8988T (cell line): ENCODE measurements at regions not wholly inside any gene's neighbourhood (a gene's known extent, or its start where the extent isn't known, plus 50 kb on each side); places are given as distances from the start of the nearest gene placed in this dataset.
"Not testable (repeated sequence)": the region's sequence is repeated elsewhere in the genome, so short reads cannot be mapped to it uniquely, and the experiment has no call there.

Experiments
- DNase-seq: peaks from one replicate; pipeline ENCODE4 v3.0.0; 2011

DNA sequence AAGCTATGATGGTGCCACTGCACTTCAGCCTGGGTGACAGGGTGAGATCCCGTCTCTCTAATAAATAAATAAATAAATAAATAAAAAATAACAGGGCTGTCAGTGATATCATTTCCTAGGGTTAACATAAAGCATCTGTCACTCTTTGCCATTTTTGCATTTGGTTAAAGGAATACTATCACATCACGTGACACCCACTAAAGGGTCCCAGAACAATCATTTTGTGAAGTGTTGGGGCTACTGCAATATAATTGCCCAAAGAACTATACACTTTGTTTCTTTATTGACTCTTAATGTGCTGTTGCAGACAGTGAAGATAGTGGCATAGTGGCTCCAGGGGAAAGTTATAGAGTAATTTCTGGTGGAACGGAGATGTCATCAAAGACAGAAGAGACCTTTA is 176.5 kb upstream of the MMS22L start:
- no peak for DNase-seq

DNA sequence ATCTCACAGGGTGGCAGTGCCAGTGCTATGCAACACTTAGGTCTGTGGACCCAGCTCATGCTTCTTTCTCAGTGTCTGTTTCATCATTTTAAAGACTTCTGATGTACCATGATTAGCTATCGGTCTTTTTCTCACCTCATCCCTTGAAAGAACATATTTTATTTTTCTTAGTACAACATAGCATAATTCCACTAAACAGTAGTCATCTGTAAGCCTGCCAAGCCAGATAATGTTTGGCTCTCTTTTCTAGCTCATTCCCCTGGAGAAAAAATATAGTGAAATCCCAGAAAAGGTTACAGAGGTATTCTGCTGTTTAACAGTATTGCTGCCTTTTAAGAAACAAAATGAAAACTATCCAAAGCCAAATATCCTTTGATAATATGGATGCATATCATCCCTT is 177.0 kb upstream of the MMS22L start:
- no peak for DNase-seq

DNA sequence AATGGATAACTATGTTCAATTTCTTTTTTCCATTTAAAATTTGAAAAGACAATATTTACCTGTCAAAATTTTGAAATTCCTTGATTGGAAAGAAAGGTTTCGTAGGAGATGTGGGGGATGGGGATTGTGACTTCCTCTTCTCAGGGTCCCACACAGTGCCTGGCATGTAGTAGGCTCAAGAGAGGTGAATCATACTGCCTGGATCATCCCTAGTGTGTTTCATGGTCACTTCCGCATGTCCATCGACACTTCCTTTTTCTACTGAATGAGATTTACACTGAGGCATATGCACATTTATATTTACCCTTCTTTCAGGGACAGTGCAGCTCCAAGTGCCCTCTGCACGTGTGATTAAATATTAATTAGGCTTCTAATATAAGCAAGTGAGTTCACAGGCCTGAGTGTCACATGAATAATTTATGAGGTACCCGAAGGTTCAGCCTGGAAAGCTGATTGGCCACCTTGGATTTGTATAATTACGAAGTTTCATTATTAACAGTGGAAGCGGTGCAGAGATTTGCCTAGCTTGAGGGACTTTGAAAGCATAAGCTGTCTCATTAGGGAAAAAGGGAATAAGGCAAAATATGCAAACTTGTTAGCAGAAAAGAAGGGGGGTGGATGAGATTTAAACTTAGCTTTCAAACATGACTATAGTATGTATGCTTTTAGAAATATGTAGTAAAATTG is 177.5 kb upstream of the MMS22L start:
- DNase-seq: no peak

DNA sequence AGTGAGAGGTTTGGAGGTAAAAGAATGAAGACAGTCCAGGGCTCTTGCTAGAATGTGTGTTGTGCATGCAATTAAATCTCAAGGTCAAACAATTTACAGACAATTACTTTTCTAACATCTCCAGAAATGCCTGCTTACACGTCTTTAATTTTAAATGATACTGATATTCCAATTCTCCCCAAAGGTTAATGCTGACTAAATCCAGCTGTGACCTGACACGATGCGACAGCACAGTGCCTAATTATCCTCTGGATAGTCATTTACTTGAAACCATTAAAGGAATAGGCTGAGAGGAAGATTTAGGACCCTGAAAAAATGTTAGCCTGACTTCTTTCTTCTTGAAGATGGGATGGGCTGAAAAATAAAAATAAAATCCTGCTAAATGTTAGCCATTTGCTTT is 178.2 kb upstream of the MMS22L start:
- no peak for DNase-seq

DNA sequence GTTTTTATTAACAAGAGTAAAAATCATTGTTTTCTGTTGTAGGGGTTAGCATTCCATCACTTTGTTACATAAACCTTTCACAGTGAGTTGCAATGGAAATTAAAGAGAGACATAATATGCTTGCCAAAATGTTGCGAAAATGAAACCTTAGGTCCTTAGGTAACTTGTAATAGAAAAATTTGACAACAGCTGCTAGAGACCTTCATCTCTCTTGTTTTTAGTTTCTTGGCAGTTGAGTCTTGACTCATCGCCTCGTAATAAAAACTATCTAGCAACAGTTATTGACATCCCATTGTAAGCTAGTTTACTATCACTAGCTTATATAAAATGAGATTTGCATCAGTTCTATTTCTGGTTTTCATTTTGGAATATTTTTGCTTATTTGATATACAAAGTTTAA is 179.0 kb upstream of the MMS22L start:
- DNase-seq: no peak

DNA sequence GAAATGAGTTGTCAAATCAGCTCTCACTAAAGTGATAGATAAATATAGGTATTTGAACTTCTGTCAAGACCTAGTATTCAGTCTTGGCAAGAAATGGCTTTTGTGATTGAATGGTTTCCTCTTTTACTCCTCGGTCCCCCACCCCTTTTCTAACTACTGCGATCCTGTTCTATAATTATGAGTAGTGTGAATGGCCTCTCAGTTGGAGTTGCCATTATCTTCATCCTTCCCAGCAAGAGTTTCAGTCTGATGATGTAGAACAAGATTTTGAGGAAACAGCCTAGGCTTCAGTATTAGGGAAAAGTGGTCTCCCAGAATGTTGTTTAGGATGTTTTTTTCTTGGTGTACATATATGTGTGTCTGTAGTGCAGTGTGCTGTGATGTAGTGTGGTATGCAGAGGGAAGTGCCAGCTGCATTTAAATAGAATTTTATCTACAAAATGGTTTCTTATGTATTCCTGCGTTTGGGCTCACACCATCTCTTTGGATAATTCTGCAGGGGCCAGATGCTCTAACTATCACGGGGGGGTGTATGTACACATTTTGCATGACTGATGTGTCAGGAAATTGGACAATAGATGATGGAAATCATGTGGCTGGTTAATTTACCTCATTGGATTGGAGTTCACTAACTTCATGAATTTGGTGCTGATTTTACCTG is 180.1 kb upstream of the MMS22L start:
- no peak for DNase-seq

DNA sequence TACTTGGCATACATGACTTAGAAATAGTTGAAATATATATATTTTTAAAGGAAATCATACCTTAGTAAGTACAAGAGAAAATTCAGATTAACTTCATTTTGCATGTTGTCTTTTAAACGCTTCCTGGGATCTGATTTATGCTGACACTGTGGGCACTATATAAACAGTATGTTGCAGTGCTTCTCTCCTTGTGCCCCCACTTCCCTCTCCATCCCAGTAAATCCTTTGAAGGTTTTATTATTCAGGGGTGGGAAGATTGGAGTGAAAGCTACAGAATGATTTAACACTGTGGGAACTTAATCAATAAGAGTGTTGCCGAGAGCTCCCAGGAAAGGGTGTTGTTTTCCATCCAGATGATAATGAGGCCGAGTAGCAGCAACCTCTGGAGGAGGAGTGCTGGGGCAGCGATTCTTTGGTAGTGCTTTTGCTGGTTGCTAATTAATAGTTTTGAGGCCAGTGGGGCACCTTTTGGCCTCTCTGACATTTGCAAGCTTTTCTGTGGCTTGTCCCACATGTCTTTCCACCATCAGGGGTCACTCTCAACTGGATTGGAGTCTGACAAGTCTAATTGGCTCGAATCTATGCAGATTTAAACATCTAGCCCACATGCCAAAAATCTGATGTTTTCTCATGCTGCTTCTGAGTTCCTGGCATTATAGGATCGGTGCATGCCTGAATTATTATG is 183.0 kb upstream of the MMS22L start:
- DNase-seq: no peak

DNA sequence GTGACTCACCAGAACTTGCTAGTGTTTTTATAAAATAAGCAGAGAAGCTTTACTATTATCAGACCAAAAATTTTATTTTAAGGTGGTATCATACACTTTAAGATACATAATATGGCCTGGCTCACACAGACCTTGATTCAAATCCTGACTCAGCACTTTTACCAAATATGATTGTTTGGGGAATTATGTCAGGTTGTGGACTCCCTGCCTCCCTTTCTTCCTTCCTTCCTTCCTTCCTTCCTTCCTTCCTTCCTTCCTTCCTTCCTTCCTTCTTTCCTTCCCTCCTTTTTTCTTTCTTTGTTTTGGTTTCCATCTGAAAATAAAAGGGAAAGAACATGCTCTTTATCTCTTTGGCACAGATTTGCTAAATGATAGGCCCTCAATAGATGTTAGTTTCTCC is 186.0 kb upstream of the MMS22L start:
- no peak for DNase-seq

DNA sequence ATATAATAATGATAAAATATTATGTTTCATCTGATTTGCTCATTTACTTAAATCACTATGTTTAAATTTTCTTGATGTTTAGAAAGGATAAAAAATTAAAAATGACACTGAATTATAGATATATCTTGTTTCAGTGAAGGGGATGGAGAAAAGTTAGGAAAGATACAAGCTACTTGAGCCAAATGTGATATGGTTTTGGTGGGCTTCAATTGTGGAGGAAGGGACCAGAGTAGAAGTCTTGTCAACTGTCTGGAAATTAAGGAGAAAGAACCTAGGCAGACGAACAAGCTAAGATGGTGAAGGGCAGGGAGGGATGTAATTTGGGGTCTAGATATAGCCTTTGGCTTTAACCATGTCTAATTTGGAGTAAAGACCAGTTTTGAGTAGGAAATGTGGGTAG is 186.4 kb upstream of the MMS22L start:
- no peak for DNase-seq

DNA sequence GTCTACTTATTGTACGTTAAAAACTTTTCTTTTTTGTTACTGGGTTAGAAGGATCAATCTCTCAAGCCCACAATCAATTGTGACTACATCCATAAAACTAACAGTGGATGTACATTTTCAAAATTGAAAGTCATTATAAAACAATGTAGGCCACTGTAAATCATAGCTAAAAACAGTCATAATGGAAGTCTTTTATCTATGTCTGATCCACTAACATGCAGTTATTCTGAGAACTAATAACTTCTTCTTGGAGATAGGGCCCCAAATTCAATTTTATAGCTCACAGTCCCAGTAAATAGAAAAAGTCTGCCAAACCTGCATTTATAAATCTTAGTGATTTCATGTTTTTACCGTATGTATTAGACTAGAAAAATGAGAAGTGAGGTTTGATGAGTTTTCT is 187.3 kb upstream of the MMS22L start:
- no peak for DNase-seq

DNA sequence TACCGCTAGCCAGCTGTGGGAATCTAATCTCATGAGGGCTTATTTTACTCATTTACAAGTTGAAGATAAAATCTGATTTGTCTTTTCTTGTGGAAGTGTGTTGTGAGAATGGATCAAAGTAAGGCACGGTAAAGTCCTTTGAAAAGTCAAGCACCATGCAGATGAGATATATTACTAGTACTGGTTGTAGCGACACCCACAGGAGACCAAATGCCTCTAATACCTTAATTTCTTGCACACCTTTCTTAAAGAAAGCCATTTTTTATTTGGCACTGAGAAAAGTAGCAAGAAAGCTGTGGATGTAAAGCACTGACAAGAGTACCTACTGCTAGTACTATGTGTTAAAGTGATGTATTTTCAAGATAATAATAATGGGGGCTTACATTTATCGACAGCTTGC is 191.0 kb upstream of the MMS22L start:
- DNase-seq: no peak

DNA sequence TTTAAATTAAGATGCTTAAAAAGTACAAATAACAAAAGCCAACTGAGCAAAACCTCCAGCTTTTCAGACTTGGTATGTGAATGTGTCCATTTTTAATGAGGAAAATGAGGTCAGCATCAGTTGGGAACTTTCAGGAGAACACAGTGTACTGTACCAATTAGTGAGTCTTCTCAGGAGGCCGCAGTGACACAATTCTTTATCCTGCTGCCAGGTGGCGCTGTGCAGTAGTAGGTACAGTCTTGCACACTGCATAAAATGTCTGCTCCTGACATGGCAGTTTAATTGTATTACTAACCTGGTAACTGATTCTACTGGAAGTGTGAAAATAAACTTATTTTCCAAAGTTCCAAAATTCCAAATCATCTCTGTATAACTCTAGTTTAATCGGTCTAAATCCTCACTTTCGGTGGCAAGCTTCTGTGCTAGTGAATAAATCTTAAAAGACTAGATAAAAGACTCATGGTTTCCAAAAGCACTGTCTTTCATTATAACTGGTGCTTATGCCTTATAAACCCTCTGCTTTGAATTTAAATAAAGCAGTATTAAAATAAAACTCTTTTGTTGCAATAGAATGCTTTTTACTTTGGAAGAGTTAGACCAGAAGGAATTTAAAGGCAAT is 214.8 kb upstream of the MMS22L start:
- no peak for DNase-seq

DNA sequence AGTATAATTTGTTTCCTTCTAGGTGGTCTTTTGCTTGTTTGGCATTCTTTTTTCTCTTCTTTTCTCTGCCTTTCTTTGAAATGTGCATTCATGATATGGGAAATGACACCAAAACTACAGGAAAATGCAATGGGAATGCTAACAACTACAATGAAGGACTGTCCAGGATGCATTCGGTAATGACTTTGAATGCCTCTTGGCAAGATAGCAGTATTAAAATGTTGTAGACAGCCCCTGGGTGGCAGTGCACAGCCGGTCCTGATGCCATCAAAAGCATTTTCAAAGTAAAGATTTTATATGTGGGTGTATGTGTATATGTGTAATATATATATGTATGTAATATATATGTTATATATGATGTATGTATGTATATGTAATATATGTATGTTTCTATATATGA is 218.8 kb upstream of the MMS22L start:
- no peak for DNase-seq

DNA sequence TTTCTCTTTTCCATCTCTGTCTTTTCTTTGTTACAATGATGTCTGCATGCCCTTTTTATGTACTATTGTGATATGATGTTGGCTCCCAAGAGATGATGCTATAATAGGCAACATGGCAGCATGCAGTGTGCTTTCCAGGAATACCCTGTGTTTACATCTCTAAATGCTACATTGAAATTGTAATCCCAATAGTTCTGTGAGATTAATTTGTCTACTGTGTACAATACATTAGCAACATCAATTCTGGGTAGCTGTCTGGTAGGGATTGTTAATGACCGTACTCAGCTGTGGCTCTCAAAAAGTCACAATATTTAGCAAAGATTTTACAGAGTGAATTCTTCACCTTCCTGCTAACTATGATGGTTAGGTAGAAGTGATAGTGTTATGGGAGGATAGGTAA is 225.6 kb upstream of the MMS22L start:
- no peak for DNase-seq

DNA sequence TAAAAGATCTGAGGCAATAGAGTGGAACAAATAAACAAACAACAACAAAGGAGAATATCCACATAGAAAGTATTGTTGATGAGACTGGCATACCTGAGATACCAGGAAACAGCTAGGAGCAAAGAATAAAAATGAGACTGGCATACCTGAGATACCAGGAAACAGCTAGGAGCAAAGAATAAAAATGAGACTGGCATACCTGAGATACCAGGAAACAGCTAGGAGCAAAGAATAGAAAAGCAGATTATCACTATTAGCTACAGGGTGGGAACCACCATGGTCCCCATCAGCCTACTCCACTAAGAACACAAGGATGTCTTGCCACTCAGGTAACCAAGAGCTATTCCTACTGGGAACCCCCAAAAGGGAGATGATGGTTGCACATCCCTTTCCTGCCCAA is 230.2 kb upstream of the MMS22L start:
- not testable (repeated sequence) for DNase-seq

DNA sequence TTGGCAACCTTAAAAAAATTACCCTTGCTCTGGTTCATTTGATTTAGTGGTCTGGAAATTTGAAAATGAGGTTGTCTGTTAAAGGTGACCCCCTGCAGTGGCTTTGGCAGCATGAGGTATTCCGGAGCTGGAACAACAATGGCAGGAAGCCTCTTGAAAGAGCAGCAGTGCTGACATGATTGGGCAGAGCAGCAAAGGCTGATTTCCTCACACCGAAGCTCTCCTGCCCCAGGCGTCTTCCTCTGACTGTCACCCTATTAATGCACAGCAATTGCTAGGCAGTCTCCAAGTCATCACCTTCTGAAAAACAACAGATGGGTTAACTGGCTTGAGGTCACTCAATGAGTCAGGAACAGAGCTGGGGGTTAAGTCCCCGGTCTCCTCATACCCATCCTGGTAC is 241.8 kb upstream of the MMS22L start:
- no peak for DNase-seq

DNA sequence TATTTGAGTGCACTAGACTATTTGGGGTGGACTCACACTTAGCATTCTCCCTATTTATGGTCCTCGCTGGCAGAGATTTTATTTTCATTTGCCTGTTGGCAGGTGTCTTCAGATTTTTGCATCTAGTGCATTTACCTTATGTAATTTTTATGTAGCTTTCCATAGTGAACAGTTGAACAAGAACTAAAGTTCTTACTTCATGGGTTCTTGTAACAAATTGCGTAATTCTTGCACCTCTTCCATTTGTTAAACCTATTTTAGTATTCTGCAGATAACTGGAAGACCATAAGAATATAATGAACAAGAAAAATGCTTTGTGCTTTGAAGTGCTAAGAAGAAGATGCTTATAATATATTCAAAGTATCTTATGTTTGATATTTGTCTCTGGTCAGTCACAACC is 252.8 kb upstream of the MMS22L start:
- DNase-seq: no peak

DNA sequence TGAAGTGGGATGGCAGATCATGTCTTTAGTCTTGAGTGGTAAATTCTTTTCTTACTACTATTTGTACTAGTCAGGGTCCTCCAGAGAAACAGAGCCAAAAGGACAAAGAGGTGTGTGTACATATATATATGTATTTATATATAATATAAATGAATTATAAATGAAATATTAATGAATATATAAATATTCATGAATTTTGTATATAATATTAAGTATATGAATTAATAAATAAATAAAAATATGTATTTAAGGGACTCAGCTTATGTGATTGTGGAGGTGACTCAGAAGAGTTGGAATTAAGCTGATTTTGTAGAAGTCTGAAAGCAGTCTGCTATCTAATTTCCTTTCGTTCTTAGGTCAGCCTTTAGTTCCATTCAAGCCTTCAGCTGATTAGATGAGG is 265.3 kb upstream of the MMS22L start:
- DNase-seq: no peak

DNA sequence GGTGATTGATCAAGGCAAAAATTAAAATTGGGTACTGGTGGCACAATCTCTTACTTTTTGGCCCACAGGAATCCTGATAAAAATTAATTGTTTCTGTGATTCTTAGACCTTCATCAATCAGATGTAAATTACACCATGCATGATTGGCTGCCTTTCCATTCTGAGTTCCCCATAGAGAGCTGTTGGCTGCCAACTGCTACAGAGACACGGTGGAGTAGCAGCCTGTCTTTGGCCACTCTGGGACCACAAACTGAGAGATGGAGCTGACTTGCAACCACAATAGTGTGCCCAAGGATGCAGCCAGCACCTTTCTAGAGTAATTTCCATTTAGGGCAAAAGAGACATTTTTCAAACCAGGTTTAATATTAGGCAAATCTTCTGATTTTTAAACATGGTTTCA is 274.3 kb upstream of the MMS22L start:
- no peak for DNase-seq

DNA sequence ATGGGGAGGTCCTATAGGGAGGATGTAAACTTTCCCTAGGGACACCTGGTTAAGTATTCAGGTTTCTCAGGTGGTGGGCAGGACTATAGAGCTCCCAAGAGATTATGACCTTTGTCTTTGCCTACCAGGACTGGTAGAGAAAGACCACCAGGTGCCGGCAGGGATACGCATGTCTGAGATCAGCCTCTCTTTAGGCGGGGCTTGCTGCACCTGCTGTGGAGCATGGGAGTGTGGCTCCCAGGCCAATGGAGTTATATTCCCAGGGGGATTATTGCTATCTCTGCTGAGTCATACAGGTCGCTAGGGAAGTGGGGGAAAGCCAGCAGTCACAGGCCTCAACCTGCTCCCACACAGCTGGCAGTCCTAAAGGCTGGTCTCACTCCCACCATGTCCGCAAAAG is 280.5 kb upstream of the MMS22L start:
- DNase-seq: no peak

DNA sequence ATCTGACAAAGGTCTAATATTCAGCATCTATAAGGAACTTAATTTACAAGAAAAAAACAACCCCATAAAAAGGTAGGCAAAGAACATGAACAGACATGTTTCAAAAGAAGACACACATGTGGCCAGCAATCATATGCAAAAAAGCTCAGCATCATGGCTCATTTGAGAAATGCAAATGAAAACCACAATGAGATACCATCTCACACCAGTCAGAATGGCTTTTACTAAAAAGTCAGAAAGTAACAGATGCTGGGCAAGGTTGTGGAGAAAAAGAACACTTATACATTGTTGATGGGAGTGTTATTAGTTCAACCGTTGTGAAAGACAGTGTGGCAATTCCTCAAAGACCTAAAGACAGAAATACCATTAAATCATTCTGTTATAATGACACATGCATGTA is 289.9 kb upstream of the MMS22L start:
- DNase-seq: no peak

DNA sequence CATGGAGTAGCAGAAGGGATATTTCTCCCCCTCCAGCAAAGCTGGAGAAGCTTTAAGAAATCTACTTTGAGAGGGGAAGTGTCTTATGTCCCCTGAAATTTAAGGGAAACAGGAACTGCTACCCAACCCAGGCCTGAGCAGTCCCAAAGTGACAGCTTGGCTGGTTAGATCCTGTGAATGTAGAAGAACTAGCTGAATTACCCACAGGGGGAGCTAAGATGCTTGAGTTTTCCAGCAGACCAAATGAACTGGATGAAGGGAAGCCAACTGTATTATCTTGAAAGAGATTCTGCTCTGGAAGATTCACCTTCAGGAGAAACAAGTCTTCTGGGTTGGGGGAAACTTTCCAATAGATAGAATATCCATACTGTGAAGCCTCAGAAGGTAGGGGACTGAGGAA is 303.3 kb upstream of the MMS22L start:
- peak; percentile 2 for DNase-seq

DNA sequence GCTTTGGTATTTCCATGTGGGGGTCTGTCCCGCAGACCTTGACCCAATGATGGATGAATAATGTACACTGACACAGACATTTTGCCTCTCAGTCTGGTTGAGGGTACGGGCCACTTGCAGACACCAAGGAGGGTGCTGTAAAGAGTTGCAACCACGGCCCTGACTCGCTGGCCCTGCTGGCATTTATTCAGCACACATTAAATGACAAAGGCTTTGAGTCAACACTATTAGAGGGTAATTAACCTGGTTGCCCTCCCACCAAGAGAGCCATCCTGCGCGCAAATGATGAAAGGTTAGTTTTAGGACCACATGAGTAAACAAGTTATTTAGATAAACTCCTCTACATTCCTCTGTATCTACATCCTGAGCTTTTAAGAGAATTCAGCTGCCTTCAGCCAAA is 308.9 kb upstream of the MMS22L start:
- no peak for DNase-seq

DNA sequence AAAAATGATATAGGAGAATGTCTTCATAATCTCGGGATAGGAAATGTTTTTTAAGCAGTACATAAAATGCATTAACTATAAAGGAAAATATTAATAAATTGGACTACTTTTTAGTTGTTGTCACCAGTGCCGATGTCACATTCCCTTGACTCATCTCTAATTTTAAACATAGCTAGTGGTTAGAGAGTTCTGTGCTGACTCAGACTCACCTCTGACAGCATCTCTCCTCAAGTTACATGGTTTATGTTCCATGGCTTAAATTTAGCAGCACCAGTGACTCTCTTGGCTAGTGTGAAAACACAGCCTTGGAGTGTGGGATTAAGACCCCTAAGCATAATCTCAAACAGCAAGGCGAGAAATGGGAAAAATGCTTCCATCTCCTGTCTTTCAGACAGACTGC is 311.8 kb upstream of the MMS22L start:
- no peak for DNase-seq
